Activated CD8-positive, alpha-beta memory T cell treated with anti-CD3 and anti-CD28 coated beads for 24 hours (primary cell): ENCODE measurements at regions not wholly inside any gene's neighbourhood (a gene's known extent, or its start where the extent isn't known, plus 50 kb on each side); places are given as distances from the start of the nearest gene placed in this dataset.
"Not testable (repeated sequence)": the region's sequence is repeated elsewhere in the genome, so short reads cannot be mapped to it uniquely, and the experiment has no call there.

Source experiments
- DNase-seq: peaks from one replicate; pipeline ENCODE4 v3.0.0-alpha.2; 2020

- DNase-seq, result no peak
These were observed 286.5 kb upstream of the ERCC4 start for GRCh38 chr16:13633391-13633861.

DNA sequence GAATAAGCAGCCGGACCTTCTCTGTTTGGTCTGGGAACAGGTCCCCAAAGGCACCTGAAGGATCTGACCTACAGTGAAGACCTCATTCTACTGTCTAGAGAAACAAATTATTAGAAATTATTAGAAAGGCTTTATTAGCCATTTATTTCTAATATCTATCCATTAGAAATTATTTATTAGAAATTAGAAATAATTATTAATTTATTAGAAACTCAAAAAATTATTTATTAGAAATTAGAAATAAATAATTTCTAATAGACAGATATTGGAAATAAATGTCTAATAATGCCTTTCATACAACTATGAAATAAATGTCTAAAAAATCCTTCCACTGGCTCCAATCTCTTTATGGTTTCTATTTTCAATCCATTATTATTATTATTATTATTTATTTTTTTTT, 285.7 kb upstream of the ERCC4 start:
- no peak for DNase-seq

- DNase-seq, result no peak
These were observed 285.0 kb upstream of the ERCC4 start for GRCh38 chr16:13634959-13635358.

- no peak for DNase-seq
These were observed 281.7 kb upstream of the ERCC4 start for GRCh38 chr16:13638218-13638617.

DNA sequence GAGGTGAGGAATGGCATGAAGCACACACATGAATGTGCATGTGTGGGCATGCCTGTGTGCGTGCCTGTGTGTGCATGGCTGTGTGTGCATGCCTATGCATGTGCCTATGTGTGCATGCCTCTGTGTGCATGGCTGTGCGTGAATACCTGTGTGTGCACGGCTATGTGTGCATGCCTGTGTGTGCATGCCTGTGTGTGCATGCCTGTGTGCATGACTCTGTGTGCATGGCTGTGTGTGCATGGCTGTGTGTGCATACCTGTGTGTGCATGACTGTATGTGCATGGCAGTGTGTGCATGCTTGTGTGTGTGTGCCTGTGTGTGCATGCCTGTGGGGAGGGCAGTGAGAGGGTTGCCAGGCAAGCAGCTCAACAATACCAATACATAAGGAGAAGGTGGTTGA, 276.5 kb upstream of the ERCC4 start:
- DNase-seq, result no peak

GRCh38 chr16:13645601-13646245, 274.2 kb upstream of the ERCC4 start:
- DNase-seq, result no peak

DNA sequence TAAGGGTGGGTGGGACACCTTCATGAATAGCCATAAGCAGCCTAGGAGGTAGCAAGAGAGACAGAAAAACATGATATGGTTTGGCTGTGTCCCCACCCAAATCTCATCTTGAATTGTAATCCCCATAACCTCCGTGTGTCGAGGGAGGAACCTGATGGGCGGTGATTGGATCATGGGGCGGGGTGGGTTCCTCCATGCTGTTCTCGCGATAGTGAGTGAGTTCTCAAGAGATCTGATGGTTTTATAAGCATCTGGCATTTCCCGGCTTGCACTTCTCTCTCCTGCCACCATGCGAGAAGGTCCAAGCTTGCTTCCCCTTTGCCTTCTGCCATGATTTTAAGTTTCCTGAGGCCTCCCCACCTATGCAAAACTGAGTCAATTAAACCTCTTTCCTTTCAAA, 259.1 kb upstream of the ERCC4 start:
- no peak for DNase-seq

DNA sequence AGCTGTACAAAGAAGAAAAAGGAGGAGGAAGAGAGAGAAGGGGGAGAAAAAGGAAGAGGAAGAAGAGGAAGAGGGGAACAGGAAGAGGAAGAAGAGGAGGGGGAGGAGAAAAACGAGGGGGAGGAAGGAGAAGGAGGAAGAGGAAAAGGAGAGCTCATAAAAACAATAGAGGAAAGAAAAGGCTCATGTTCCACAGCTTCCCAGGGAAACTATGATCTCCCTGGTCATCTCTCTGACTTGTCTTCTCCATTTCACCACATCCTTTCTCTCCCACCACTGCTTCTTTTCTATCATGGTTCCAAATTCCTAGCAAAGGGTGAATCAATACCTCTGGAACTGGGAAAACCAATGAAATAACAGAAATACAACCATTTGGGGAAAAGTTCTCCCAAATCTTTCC, 254.1 kb upstream of the ERCC4 start:
- no peak for DNase-seq

DNA sequence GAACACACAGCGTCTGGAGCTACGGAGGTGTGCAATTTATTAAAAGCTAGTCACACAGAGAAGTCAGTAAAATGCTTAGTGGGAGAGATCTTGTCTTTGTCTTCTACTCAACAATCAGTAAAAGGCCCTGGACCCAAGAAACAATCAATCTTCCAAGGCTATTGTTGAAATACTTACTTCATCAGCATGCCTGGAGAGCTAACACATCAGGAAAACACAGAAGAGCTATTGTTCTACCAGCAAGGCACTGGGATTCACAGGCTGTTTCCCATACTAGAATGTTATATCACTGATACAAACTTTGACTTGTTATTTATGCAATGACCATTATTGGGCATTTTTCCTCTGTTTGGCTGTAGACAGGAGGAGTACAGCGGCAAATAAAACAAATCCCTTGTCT, 247.8 kb upstream of the ERCC4 start:
- no peak for DNase-seq

DNA sequence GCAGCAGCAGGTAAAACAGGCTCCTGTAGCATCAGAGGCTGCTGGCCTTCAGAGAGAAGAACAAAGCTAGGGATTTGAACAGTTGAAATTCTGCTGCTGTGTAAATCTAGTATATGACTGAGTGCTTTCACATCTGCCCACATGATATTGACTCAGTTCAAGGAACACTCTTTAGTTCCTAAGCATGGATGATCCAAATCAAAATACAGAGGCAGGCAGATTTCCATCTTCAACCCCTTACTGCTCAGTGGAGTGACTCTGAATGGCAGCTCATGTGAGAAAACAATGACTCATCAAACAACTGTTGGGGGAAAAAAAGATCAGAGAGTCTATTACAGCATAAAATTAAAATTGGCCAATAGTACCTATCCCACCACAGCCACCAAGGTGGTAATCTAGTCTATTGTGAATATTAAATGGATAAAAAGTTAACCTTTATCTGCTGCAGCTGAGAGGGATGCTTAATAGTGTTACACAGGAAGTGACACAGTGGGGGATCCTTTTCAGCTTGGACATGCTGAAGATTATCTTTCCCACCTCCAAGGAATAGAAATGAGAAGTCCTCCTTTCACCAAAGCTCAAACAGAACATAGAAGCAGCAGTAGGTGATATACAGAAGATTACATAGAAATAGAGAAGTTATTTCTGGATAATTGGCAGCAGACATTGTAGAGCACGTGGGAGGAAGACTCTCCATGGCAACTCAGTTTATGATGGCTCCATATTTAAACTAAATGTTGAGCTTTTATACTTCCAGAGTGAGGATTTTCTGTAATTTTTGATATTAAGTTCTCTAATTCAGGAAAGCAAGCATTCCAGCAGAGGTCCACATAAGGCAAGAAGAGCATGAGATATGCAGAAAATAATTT, 239.7 kb upstream of the ERCC4 start:
- DNase-seq, result no peak

- no peak for DNase-seq
These were observed 235.0 kb upstream of the ERCC4 start for GRCh38 chr16:13684819-13685563.

GRCh38 chr16:13696017-13696416, 223.9 kb upstream of the ERCC4 start:
- DNase-seq, result no peak

- DNase-seq, result no peak
These were observed 222.9 kb upstream of the ERCC4 start for GRCh38 chr16:13697013-13697412.

GRCh38 chr16:13697568-13697967, 222.4 kb upstream of the ERCC4 start:
- no peak for DNase-seq

DNA sequence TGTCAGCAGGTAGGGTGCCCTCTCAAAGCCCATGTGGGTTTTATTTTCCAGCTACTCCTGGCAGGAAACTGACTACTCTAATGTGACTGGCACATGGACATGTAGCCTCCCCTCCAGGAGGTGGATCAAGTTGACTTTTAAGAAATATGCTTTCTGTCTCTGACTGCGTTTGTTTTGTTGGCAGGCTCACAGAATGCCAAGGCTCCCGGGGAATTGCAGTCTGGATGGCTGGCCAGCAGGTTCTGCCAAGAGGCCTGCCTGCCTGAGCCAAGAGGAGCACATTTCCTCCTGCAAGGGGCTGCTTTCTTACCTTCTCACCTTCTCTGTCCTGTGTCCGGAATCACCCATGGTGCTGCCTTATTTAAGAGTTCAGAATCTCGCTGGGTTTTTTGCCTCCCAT, 217.3 kb upstream of the ERCC4 start:
- no peak for DNase-seq

DNA sequence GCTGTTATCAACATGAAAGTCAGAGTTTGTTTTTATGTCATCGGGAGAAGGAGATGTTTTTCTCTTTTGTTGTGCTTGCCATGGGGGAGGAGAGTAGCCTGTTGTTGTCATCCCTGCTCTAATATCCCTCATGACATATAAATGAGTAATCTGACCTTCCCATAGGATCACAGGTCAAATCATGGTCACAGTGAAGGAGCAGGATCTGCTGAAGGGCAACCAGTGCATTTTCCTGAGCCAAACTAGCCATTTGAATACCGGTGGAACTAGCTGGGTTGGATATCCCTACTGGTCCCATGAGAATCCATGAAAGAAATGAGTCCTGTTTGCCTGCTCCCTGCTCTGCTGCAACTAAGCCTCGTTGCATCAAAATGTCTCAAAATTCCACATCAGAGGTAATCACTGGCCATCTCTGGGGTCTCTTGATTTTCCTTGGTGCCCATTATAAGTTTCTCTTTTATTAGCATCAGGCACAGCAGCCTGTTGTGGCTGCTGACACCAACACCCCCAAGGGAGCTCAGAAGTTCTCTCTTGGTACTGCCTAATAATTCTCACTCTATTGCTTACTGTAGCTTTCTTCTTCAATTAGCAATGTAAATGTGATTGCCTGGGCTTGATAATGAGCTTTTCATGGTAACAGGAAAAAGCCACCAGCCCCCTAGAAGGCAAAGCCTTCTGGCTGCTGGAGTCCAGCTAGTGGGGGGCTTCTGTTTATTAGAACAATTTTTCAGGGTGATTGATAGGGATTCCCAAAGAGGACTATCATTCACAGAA, 211.4 kb upstream of the ERCC4 start:
- no peak for DNase-seq

DNA sequence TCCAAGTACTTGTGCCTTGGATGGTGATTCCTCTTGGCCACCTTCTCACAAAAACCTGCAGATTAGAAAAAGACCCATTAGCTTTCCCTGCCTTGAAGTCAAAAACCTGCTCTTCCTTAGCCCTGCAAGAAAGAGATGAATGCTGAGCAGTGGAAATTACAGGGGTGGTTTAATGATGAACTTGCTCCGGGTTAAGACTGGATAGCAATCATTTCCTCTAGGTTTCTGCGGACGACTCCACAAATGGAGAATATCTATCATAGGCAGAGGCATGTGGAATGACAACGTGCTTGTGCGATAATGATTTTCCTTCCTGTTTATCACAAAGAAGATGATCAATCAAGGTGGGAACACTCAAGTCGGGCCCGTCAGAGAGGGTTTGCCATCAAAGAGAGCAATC, 201.2 kb upstream of the ERCC4 start:
- DNase-seq, result no peak

- DNase-seq, result no peak
These were observed 192.0 kb upstream of the ERCC4 start for GRCh38 chr16:13727943-13728342.

- DNase-seq, result no peak
These were observed 186.4 kb upstream of the ERCC4 start for GRCh38 chr16:13733561-13733960.

DNA sequence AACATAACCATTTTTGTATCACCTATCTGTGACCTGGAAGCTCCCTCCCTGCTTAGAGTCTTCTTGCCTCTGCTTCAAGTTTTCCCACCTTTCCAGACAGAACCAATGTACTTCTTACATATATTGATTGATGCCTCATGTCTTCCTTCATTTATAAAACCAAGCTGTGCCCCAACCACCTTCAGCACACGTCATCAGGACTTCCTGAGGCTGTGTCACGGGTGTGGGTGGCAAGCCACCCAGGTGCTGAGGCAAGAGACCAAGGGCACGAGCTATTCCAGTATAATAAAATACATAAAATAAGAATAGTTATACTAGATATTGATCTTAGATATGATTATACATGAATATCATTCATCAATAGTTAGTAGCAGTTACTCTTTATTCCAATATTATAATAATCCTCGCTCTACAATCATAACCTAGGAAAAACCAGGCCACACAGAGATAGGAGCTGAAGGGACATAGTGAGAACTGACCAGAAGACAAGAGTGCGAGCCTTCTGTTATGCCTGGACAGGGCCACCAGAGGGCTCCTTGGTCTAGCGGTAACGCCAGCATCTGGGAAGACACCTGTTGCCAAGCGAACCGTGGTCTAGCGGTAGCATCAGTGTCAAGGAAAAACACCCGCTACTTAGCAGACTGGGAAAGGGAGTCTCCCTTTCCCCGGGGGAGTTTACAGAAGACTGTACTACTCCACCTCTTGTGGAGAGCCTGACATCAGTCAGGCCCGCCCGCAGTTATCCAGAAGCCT, 180.2 kb upstream of the ERCC4 start:
- not testable (repeated sequence) for DNase-seq

- no peak for DNase-seq
These were observed 177.0 kb upstream of the ERCC4 start for GRCh38 chr16:13742928-13743327.

- DNase-seq, result no peak
These were observed 176.4 kb upstream of the ERCC4 start for GRCh38 chr16:13743571-13743970.
